ENCODE measurements at regions not wholly inside any gene's neighbourhood (a gene's known extent, or its start where the extent isn't known, plus 50 kb on each side); places are given as distances from the start of the nearest gene placed in this dataset.

DNA sequence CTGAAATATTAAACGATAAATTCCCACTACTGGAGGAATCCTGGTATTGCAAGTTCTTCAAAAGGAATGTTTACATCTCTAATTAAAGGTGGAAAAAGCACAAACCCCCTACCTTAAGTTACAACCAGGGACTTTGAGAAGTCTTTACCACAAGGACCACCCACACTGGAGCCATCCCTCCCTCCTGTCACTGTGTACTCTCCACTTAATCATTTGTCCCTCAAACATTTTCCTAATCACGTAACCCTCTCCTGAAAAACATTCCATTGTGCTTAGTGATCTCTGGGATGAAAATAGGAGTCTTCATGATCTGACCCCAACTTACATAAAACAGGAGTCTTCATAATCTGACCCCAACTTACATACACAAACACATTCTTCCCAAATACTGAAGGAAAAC is 85.7 kb downstream of the SUCLG1 start:
- DNase-seq, result no peak
- TF ChIP-seq GATA1 (IDR thresholded peaks at IDR 0.05; ENCODE audit: low read depth, low read length) (no peak), POLR2A (IDR thresholded peaks at IDR 0.05; ENCODE audit: low read length) (no peak)

DNA sequence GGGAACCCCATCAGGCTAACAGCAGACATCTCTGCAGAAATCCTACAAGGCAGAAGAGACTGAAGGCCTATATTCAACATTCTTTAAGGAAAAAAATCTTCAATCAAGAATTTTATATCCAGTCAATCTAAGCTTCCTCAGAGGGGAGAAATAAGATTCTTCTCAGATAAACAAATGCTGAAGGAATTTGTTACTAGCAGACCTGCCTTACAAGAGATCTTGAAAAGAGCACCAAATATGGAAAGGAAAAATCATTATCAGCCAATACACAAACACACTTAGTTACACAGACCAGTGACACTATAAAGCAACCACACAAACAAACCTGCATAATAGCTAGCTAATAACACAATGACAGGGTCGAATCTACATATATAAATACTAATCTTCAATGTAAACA is 96.5 kb downstream of the SUCLG1 start:
- no peak for DNase-seq
- TF ChIP-seq POLR2A (IDR thresholded peaks at IDR 0.05; ENCODE audit: low read length) (no peak), GATA1 (IDR thresholded peaks at IDR 0.05; ENCODE audit: low read depth, low read length) (no peak)

DNA sequence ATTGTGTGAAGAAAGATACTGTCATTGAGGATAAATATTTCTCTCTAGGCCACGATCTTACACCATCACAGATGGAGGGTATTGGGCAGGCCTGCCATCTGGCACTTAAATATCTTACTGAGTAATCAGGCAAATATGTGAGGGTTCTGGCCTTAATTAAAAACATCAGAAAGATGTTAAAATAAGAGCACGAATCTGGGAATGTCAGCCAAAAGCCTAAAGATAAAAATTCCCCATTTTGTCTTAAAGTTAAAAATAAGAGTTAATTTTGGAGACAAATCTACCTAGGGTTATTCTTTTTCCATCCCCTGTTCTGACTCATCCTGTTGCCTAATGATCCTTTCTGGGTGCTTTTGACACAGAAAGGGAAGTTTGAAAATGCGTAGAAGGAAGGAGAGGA is 121.0 kb downstream of the SUCLG1 start:
- DNase-seq, result no peak

DNA sequence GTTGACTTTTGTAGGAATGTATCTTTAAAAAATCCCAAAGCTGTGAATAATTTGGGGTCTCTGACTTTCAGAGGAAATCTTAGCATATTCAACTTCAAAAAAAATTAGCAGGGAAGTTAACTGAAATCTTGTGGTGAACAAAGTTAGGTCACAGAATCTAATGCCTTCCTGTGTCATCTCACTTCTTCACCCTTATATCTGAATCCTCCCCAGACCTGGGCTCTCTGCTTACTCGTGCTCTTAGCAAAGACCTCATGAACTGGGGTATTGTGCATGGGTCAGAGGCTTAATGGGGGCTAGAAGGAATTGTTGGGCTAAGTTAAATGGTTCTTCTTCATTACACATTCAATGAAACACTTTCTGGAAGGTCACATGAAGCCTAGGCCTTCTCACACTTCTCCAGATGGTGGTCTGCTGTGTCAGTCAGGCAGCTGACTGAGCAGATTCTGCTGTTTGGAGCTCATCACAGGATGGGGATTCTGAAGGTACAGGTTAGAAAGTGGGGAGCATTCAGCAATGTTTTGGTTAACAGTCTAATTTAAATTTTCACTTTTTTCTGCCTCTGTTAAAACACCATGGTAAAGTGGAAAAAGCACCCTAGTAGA is 131.3 kb downstream of the SUCLG1 start:
- TF ChIP-seq GATA1 (IDR thresholded peaks at IDR 0.05; ENCODE audit: low read depth, low read length) (no peak), POLR2A (IDR thresholded peaks at IDR 0.05; ENCODE audit: low read length) (no peak)

More for the DNA sequence above, 121.0 kb downstream of the SUCLG1 start:
- TF ChIP-seq POLR2A (IDR thresholded peaks at IDR 0.05; ENCODE audit: low read length), result no peak
- no peak for TF ChIP-seq GATA1 (IDR thresholded peaks at IDR 0.05; ENCODE audit: low read depth, low read length)

DNA sequence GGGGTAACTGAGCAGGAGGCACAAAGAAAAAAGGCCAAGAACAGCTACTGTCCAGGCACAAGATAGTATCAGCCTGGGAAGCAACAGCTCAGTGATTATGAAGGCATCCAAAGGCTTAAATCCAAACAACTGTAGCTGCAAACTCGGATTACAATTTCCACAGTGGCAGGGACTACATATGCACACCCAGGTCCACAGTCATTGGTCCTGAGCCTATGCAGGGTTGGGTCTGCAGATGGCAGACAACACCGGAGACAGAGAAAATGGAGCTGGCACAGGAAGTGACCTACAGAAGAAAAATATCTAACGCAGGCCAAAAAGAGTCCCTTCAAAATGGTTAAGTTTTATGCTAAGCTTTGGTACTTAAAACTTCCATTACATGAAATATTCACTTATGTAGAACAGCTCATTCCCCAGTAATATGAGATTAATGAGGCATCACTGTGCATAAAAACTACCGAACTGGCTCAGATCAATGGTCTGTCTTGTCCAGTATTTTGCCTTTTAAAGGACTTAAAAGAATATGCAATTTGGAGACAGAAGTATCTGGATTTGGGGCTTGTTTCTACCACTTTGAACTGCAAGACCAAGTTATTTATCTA is 132.1 kb downstream of the SUCLG1 start:
- no peak for TF ChIP-seq POLR2A (IDR thresholded peaks at IDR 0.05; ENCODE audit: low read length)
- TF ChIP-seq GATA1 (IDR thresholded peaks at IDR 0.05; ENCODE audit: low read depth, low read length), result no peak
- DNase-seq, result no peak

More for the DNA sequence above, 131.3 kb downstream of the SUCLG1 start:
- no peak for DNase-seq

DNA sequence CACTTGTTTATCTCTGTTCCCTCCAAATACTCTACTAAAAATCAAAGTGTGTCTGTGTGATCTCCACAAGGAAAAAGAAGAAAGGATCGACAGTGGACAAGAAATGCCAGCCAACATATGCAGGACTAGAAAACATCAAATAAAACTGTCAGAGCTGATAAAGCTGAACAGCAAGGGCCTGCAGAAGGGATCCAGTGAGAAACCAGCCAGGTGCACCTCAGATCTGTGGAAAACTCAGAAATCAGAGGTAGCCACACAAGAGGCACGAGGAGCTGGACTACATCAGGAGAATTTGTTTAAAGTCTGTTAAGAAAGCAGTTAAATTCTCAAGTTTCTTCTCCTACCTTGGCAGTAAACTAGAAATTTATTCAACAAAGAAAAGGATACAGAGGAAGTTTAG is 135.2 kb downstream of the SUCLG1 start:
- TF ChIP-seq GATA1 (IDR thresholded peaks at IDR 0.05; ENCODE audit: low read depth, low read length) (no peak), POLR2A (IDR thresholded peaks at IDR 0.05; ENCODE audit: low read length) (no peak)
- no peak for DNase-seq

DNA sequence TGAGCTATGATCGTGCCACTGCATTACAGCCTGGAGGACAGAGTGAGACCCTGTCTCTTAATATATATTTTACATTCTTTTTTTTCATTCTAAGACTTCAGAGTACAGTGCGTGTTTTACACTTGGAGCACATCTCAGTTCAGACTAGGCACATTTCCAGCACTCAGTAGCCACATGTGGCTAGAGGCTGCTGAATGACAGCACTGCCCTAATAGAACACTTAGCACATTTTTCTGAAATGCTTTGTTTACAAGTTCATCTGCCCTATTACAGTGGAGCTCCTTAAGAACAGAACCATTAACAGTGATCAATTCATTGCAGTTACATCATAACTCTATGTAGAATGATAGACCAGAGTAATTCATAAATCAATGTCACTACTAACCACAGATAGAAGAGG is 138.1 kb downstream of the SUCLG1 start:
- TF ChIP-seq POLR2A (IDR thresholded peaks at IDR 0.05; ENCODE audit: low read length) (no peak), GATA1 (IDR thresholded peaks at IDR 0.05; ENCODE audit: low read depth, low read length) (no peak)
- DNase-seq, result no peak

DNA sequence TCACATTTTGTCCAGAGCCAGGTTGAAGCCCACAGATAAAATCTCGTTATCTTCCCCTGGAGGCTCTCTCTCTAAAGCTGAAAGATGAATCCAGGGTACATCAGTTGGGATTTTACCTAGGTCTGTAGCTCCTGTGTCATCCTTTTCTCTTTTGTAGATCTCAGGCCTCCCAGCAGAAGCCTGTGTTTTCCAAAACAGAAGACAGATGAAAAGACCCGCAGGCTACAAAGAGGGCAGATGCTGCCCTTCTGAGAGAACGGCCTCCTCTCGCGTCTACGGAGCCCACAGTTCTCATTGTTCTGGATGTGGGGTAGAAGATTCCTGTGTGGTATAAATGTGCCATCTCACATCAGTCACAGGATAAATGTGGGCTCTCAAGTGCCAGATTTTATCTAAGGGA is 139.5 kb downstream of the SUCLG1 start:
- TF ChIP-seq POLR2A (IDR thresholded peaks at IDR 0.05; ENCODE audit: low read length), result no peak
- TF ChIP-seq GATA1 (IDR thresholded peaks at IDR 0.05; ENCODE audit: low read depth, low read length), result no peak
- no peak for DNase-seq

DNA sequence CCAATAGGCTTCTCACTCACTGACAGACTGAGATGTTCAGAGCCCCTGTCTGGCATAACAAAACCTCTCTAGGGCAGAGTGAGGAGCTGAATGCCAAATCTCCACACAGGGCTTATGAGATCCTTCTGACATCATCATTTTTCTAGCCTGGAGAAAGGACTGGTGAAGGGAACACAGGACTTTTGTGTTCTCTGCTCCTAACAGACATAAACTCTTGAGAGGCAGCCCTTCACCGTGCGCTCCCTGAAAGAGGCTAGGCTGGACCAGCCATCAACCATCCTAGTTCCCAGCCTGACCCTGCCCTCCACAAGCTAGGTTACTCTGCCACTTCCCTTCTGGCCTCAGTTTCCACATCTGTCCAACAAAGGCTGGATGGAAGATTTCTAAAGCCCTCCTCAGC is 141.9 kb downstream of the SUCLG1 start:
- no peak for DNase-seq
- no peak for TF ChIP-seq GATA1 (IDR thresholded peaks at IDR 0.05; ENCODE audit: low read depth, low read length)
- no peak for TF ChIP-seq POLR2A (IDR thresholded peaks at IDR 0.05; ENCODE audit: low read length)

DNA sequence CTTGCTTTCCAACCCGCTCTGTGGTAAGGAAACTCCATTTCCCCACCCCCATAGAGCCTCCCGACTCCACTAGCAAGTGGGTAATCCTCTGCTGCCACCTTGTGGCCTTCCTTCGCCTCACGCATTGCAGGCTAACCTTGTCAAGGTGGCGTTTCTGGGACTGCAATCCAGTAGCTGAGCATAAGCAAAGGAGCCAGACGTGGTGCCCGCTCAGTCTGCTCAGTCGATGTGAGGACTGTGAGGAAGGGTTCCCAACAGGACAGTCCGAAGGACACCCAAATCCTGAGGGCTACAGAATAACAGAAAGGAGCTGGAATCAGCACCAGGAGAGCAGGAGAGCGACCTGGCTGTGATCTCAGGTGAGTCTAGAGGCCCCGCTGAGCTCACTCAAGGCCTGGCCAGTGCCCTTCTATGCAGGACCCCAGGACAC is 144.2 kb downstream of the SUCLG1 start:
- TF ChIP-seq GATA1 (IDR thresholded peaks at IDR 0.05; ENCODE audit: low read depth, low read length) (no peak), POLR2A (IDR thresholded peaks at IDR 0.05; ENCODE audit: low read length) (no peak)

DNA sequence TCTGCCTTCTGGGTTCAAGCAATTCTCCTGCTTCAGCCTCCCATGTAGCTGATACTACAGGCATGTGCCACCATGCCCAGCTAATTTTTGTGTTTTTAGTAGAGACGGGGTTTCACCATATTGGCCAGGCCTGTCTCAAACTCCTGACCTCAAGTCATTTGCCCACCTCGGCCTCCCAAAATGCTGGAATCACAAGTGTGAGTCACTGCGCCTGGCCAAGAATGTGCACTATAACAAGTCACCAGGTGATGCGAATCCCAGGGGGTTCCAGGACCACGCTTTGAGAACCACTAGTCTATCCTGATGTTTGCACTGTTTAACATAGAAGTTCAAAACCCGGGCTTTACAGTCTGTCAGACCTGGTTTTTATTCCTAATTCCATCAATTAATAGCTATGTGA is 144.8 kb downstream of the SUCLG1 start:
- TF ChIP-seq GATA1 (IDR thresholded peaks at IDR 0.05; ENCODE audit: low read depth, low read length) (no peak), POLR2A (IDR thresholded peaks at IDR 0.05; ENCODE audit: low read length) (no peak)
- no peak for DNase-seq

More for the DNA sequence above, 144.2 kb downstream of the SUCLG1 start:
- peak; percentile 64 to 80 for DNase-seq

DNA sequence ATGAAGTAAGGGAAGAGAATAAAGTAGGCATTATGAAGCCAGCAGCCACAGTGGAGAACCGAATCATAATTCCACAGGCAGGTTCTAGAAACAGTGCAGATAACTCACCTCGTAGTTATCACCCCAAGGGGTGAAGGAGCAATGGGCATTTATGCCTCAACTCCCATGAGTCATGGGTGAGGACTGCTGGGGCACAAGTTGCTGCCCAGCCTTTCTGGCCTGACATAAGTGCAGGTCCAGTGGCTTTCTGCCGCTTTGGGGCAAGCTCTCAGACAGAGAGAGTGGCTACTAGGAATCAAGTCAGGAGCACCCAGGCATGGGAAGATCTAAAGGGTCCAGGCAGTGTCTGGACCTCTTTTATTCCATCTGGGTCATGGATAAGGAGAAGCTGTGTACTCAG is 149.8 kb downstream of the SUCLG1 start:
- DNase-seq, result no peak
- TF ChIP-seq GATA1 (IDR thresholded peaks at IDR 0.05; ENCODE audit: low read depth, low read length), result no peak
- no peak for TF ChIP-seq POLR2A (IDR thresholded peaks at IDR 0.05; ENCODE audit: low read length)

DNA sequence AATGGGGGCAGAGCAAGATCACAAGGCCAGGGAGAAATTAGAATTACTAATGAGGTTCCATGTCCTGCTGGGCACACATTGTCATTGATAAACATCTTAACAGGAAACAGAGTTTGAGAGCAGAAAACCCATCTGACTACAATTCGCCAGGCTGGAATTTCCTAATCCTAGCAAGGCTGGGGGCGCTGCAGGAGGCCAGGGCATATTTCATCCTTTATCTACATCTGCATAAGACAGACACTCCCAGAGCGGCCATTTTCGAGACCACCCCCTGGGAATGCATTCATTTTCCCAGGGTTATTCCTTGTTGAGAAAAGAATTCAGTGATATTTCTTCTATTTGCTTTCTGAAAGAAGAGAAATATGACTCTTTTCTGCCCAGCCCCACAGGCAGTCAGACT is 152.7 kb downstream of the SUCLG1 start:
- DNase-seq, result no peak
- TF ChIP-seq POLR2A (IDR thresholded peaks at IDR 0.05; ENCODE audit: low read length) (no peak), GATA1 (IDR thresholded peaks at IDR 0.05; ENCODE audit: low read depth, low read length) (no peak)

DNA sequence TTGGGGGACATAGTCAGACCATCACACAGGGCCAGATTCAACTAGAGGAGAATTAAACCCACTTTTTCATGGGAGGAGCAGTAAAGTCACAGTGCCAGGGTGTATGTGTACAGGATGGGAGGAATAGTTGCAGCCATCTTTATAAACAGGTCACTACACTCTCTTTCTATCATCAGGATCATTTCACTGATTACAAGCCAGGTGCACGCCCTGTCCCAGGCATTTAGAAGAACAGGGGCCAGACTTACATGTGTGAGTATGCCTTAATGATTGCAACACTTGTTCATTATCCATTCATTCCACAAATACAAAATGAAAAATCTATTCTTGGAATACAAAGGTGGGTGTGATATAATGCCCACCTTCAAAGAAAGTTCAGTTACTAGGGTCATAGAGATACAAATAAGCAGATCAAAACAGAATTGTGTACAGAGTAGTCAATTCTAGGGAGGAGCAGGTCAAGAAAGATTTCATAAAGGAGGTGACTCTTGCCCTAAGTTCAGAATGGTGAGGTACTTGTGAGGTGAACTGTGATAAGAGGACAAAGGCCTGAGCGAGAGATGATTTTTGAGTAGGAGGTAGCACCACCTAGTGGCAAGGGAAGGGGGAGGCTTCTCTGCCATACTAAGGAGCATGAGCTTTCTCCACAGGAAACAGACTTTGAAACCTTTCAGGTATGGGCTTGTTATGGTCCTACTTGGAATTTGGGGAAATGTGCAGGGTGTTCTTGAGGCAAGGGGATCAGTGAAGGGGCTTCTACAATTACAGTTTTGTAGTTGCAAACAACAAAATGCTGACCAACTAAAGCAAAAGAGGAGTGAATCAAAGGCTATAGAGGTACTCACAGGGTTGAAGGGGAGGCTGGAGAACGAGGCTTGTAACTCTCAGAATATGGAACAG is 156.3 kb downstream of the SUCLG1 start:
- TF ChIP-seq POLR2A (IDR thresholded peaks at IDR 0.05; ENCODE audit: low read length) (no peak), GATA1 (IDR thresholded peaks at IDR 0.05; ENCODE audit: low read depth, low read length) (no peak)
- peak; percentile 45 to 65 for DNase-seq
